ENCODE measurements at regions not wholly inside any gene's neighbourhood (a gene's known extent, or its start where the extent isn't known, plus 50 kb on each side); places are given as distances from the start of the nearest gene placed in this dataset.

DNA sequence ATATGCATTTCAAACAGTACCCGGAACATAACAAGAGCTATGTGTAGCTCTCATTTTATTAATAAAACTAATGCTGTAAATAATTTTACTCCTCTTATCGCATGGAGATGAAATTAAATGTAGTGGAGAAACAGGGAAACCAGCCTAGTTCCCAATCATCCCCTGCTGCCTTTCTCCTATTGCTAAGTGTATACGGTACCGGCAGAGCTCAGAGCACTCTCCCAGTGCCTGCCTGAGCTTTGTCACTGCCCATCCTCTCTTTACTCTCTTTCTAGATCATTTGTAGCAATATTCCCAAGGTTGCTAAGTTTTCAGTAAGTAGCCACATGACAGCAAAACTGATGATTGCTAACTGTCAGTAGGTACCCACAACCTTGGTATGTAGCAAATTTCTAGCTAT lies 85.5 kb upstream of the ZSWIM2 start:
- Histone ChIP-seq H3K27ac (ENCODE audit: control insufficient read depth, insufficient read depth, low read length) (no peak overlapping the region), H3K27me3 (ENCODE audit: control insufficient read depth, extremely low read depth, insufficient read depth, low read length) (no peaks in the 10 kb centered on the region), H3K4me3 (ENCODE audit: control insufficient read depth in 2 of 3, extremely low read depth in 1 of 3, insufficient read depth in 2 of 3, low read depth in 1 of 3, low read length in 3 of 3) (no peak overlapping the region), H2AFZ (ENCODE audit: control insufficient read depth, low read length) (no peak overlapping the region), H3K9me1 (ENCODE audit: control insufficient read depth, extremely low read depth, insufficient read depth, low read length) (no peaks in the 10 kb centered on the region), H3K4me2 (ENCODE audit: control insufficient read depth, extremely low read depth, insufficient read depth, low read depth, low read length) (no peak overlapping the region), H3K36me3 (ENCODE audit: control insufficient read depth in 2 of 2, extremely low read depth in 1 of 2, insufficient read depth in 2 of 2, low read length in 2 of 2) (no peaks in the 10 kb centered on the region), H3K9me3 (ENCODE audit: control insufficient read depth, low read depth, low read length) (no peaks in the 10 kb centered on the region), H3K79me2 (ENCODE audit: control insufficient read depth, insufficient read depth, low read length) (no peaks in the 10 kb centered on the region), H3K4me1 (ENCODE audit: control insufficient read depth, extremely low read depth, insufficient read depth, low read length) (no peaks in the 10 kb centered on the region), H4K20me1 (ENCODE audit: control insufficient read depth, extremely low read depth, insufficient read depth, low read length) (no peaks in the 10 kb centered on the region), H3K9ac (ENCODE audit: control insufficient read depth, extremely low read depth, insufficient read depth, low read length) (no peak overlapping the region)
- dilution Hi-C loops (cut with MboI; ENCODE audit: extremely low pct_ligation_motif_present, low sequenced_read_pairs) = no loop called here
- FAIRE-seq (no peak), DNase-seq (ENCODE audit: low read depth, low spot score) (no peak)
- TF ChIP-seq, protein P1, sequence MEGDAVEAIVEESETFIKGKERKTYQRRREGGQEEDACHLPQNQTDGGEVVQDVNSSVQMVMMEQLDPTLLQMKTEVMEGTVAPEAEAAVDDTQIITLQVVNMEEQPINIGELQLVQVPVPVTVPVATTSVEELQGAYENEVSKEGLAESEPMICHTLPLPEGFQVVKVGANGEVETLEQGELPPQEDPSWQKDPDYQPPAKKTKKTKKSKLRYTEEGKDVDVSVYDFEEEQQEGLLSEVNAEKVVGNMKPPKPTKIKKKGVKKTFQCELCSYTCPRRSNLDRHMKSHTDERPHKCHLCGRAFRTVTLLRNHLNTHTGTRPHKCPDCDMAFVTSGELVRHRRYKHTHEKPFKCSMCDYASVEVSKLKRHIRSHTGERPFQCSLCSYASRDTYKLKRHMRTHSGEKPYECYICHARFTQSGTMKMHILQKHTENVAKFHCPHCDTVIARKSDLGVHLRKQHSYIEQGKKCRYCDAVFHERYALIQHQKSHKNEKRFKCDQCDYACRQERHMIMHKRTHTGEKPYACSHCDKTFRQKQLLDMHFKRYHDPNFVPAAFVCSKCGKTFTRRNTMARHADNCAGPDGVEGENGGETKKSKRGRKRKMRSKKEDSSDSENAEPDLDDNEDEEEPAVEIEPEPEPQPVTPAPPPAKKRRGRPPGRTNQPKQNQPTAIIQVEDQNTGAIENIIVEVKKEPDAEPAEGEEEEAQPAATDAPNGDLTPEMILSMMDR (optimal IDR thresholded peaks at IDR 0.05 in 1 of 3, IDR thresholded peaks at IDR 0.05 in 1 of 3, conservative IDR thresholded peaks at IDR 0.05 in 1 of 3; ENCODE audit: extremely low read depth in 1 of 3, insufficient read depth in 2 of 3, low read length in 3 of 3) = no peak
- TF ChIP-seq EZH2 (IDR thresholded peaks at IDR 0.05; ENCODE audit: low read length) = no peak

- Histone ChIP-seq H3K36me3 (ENCODE audit: control insufficient read depth in 2 of 2, extremely low read depth in 1 of 2, insufficient read depth in 2 of 2, low read length in 2 of 2) (no peaks in the 10 kb centered on the region), H3K9ac (ENCODE audit: control insufficient read depth, extremely low read depth, insufficient read depth, low read length) (no peak overlapping the region), H3K27ac (ENCODE audit: control insufficient read depth, insufficient read depth, low read length) (no peak overlapping the region), H3K4me1 (ENCODE audit: control insufficient read depth, extremely low read depth, insufficient read depth, low read length) (no peaks in the 10 kb centered on the region), H3K4me3 (ENCODE audit: control insufficient read depth in 2 of 3, extremely low read depth in 1 of 3, insufficient read depth in 2 of 3, low read depth in 1 of 3, low read length in 3 of 3) (no peak overlapping the region), H3K9me1 (ENCODE audit: control insufficient read depth, extremely low read depth, insufficient read depth, low read length) (no peaks in the 10 kb centered on the region), H3K79me2 (ENCODE audit: control insufficient read depth, insufficient read depth, low read length) (no peaks in the 10 kb centered on the region), H3K4me2 (ENCODE audit: control insufficient read depth, extremely low read depth, insufficient read depth, low read depth, low read length) (no peak overlapping the region), H4K20me1 (ENCODE audit: control insufficient read depth, extremely low read depth, insufficient read depth, low read length) (no peaks in the 10 kb centered on the region), H3K27me3 (ENCODE audit: control insufficient read depth, extremely low read depth, insufficient read depth, low read length) (no peaks in the 10 kb centered on the region), H2AFZ (ENCODE audit: control insufficient read depth, low read length) (no peak overlapping the region), H3K9me3 (ENCODE audit: control insufficient read depth, low read depth, low read length) (no peaks in the 10 kb centered on the region)
- DNase-seq (ENCODE audit: low read depth, low spot score) (no peak), FAIRE-seq (no peak)
- dilution Hi-C loops (cut with MboI; ENCODE audit: extremely low pct_ligation_motif_present, low sequenced_read_pairs) = no loop called here
- TF ChIP-seq EZH2 (IDR thresholded peaks at IDR 0.05; ENCODE audit: low read length) = no peak
- TF ChIP-seq, protein P1 (optimal IDR thresholded peaks at IDR 0.05 in 1 of 3, IDR thresholded peaks at IDR 0.05 in 1 of 3, conservative IDR thresholded peaks at IDR 0.05 in 1 of 3; ENCODE audit: extremely low read depth in 1 of 3, insufficient read depth in 2 of 3, low read length in 3 of 3) = no peak
These were observed 78.9 kb upstream of the ZSWIM2 start for GRCh38 chr2:186927867-186928191.

Measured in keratinocyte (primary cell).